Pulmonary artery endothelial cell (primary cell): ENCODE measurements at regions not wholly inside any gene's neighbourhood (a gene's known extent, or its start where the extent isn't known, plus 50 kb on each side); places are given as distances from the start of the nearest gene placed in this dataset.
"Not testable (repeated sequence)": the region's sequence is repeated elsewhere in the genome, so short reads cannot be mapped to it uniquely, and the experiment has no call there.

Source experiments
- DNase-seq: peaks from one replicate; pipeline ENCODE4 v3.0.0-alpha.2; 2011; ENCODE audit warnings: low read depth, low spot score

DNA sequence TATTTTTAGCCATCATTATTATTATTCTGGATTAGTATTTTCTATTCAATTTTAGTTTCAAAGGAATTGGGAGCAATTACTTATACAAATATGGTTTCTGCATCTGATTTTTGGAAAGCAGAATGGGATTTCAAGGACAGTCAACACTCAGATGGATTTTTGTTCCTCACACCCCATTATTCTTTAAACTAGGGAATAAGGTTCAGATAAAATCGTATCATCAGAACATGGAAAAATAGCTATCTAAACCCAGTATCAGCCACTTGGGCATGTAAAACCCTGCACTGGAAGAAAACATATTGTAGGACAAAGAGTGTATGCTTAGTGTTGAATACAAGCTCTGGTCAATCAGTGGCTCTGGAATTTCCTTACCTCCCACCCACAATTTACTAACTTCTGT lies 452.5 kb downstream of the ZNF516 start:
- no peak for DNase-seq

DNA sequence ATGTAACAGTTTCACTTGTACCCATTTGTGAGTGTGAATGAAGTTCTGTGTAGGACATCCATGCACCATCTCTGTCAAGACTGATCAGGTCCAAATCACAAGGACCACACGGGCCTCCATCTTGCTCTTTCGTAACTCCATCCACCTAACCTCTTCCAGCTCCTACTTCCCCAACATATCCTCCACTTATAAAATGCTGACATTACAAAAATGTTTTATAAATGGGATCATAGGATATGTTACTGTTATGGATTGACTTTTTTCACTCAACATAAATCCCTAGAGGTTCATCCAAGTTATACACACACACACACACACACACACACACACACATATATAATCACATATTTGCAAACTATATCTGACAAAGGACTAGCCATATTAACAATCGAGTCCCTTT lies 476.8 kb downstream of the ZNF516 start:
- no peak for DNase-seq

DNA sequence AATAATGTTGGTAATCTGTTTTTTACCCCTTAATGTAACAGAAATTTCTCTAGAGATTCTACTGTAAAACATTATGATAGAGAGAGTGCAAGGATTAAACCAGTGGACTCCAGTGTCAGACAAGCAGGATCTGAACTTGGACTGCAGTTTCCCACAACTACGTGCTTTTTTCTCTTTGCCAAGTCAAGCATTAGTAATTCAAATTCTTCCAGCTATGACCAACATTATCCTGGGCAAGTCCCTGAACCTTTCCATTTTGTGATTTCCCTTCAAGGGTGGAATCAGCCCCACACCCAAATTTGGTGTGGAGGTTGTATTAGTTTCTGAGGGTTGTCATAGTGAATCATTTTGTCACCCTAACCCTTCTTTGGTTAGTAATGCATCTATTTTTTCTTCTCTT lies 482.0 kb downstream of the ZNF516 start:
- no peak for DNase-seq

DNA sequence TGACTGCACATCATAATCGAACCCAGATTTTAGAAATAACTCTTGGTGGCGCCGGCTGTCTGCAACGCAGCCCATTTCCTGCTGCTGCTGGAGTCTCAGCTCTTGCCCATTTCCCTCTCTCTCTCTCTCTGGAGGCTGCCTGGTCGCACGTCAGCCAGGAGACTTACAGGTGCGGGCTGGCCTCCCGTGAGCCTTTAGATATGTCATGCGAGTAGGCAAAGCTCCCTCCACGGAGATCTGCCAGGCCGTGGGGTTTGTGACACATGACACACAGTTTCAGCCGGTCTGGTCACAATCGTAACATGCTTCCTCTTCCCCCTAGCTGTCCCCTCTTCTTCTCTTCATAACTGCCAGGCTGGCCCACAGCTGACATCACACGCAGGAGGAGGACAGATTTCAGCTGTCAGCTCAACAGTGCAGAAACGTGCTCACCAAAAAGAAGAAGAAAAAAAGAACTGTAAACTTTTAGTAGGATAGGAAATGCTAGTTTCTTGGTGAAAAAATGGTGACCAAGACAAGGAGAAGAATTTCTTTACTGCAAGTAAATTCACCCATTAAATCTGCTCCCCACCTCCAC lies 489.3 kb downstream of the ZNF516 start:
- DNase-seq: no peak

DNA sequence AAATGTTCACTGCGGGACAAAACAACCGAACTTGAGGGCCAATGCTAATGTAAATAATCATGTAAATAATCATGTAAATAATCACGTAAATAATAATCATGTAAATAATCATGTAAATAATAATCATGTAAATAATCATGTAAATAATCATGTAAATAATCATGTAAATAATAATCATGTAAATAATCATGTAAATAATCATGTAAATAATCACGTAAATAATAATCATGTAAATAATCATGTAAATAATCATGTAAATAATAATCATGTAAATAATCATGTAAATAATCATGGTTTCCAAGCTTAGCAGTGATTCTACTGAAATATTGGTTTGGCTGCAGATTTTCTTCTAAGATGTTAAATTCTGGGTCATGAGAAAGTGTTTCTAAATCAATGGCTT lies 507.1 kb downstream of the ZNF516 start:
- DNase-seq: not testable (repeated sequence)

DNA sequence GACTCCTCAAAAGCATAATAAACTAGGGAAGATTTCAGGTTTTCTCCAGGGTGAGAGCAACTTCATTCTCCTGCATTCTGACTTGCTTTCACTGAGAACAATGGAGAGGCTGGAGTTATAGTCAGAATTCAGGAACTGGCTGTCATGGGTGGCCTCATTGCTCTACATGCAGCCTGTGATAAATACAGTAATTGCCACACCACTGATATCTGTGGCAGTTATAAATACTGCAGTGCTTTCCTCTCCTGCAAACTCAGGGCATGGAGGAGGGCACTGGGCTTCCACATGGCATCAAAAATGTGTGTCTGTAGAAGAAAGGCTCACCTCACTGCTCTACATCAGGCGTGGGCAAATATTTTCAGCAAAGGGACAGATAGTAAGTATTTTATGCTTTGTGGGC lies 510.2 kb downstream of the ZNF516 start:
- DNase-seq: no peak

DNA sequence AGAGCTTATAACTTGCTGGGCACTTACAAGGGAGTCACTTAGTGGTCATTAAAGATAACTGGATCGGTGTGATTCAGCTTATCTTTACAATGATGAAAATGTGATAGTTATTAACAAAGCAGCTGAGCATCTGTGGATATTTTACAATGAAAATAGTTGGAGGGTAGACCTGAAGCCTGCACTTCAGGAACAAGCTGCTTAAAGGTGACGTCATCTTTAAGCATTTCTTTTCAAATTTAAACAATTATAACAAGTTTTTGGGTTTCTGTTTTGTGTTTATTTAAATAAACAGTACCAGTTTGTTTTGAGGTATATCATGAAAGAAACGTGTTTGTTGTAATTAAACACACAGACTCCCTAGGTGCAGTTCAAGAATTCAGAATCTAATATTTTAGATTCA lies 513.9 kb downstream of the ZNF516 start:
- DNase-seq: no peak

DNA sequence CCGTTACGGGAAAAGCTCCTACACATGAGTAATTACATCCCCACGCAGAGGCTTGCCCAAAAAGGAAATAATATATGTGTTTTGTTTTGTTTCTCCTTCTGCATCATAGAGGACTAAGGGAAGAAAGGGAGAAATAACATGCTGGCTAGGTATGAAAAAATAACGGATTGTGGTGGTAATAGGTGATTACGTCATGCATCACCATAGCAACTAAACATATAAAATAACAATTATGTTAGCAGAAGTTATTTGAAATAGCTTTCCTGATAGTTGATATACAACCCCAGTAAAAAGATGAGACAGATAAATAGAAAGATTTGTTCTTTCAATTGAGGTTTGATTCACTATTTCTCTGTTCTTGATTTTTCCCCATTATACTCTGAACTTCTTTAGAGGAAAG lies 518.0 kb downstream of the ZNF516 start:
- DNase-seq: no peak

DNA sequence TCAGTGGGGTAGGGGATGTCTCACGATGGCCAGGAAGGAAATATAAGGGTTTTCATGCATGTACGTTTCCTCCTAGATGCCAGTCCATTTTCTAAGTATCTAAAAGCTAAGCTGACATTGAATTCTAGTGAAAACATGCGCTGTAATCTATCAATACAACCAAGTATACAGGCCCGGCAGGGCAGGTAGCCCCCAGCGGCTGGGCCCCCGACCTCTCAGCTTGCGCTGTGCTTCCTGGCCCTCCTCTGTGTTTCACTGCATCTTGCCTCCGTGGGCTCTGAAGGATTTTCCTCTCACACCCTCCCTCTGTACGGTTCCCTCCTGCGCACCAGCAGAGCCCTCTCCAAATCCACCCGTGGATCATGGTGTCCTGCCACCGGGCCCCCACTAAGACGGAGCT lies 524.8 kb downstream of the ZNF516 start:
- DNase-seq: no peak

DNA sequence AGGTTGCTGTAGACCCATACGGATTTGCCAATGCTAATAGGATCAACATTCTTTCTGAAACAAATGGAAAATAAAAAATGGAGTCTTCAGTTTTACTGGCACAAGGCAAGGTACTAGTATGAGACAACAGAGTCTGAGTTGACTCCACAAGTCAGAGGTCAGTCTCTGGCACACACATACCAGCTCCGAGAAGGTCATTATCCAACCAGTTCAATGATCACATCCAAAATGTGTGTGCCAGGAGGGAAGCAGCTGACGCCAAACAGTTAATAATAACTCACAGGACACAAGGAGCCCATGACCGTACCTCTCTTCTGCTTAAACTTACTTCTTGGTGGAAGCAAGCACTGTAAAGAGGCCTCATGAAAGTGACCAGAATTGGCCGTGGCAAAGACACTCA lies 528.6 kb downstream of the ZNF516 start:
- DNase-seq: no peak

DNA sequence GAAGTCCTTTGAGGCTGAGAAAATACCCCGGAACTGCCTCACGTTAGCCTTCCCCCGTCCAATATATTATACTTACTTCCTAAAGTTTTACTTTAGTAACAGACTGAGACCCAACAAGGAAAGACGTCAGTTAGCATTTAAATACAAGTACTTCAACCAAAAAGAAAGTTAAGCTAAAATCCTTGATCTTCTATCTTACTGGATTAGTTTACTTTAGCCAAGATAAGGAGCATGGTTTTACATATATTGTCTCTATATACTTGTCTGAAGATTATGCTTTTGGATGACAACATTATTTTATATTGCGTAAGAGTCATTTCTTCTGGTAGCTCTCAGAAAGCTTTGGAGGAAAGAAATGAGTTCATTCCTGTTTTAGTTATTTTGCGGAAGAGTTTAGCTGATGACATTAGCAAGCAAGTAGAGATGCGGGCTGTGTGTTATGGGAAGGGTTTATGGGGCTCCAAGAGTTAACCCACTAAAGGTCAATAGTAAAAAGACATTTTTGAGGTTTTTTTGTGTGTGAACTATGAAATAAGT lies 532.9 kb downstream of the ZNF516 start:
- no peak for DNase-seq

DNA sequence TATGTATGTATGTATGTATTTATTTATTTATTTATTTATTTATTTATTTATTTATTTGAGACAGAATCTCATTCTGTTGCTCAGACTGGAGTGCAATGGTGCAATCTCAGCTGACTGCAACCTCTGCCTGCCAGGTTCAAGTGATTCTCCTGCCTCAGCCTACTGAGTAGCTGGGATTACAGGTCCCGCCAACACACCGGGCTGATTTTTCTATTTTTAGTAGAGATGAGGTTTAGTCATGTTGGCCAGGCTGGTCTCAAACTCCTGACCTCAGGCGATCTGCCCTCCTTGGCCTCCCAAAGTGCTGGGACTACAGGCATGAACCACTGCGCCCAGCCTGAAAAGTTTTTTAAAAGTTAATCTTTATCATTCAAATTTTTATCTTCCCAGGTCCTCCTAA lies 532.9 kb upstream of the SMIM21 start:
- not testable (repeated sequence) for DNase-seq

DNA sequence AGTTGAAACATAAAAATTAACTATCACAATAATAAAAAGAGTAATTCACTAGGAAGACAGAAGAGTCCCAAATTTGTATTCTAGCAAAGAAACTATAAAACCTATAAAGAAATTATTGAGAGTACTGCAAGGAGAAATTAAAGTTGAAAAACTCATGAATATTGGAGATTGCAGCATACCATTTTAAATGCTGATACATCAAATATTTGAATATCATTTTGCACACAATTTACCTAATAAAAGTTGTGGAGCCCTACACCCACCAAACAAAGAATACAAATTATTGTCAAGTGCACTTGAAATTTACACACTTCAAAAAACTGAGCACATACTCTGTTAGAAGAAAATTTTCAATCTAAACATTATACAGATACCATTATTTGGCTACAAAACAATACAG lies 531.6 kb upstream of the SMIM21 start:
- DNase-seq: no peak

DNA sequence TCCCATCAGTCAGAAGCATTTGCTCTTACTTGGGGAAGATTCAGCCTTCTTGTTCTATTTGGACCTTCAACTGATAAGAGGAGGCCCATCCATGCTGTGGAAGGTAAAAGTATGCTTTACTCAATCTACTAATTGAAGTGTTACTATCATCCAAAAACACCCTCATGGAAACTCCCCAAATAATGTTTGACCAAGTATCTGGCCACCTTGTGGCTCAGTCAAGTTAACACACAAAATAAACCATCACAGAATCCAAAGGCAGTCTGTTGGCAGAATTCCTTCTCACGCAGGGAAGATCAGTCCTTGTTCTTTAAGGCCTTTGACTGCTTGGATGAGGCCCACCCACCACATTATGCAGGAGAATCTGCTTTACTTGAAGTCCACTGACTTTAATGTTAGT lies 531.2 kb upstream of the SMIM21 start:
- no peak for DNase-seq

DNA sequence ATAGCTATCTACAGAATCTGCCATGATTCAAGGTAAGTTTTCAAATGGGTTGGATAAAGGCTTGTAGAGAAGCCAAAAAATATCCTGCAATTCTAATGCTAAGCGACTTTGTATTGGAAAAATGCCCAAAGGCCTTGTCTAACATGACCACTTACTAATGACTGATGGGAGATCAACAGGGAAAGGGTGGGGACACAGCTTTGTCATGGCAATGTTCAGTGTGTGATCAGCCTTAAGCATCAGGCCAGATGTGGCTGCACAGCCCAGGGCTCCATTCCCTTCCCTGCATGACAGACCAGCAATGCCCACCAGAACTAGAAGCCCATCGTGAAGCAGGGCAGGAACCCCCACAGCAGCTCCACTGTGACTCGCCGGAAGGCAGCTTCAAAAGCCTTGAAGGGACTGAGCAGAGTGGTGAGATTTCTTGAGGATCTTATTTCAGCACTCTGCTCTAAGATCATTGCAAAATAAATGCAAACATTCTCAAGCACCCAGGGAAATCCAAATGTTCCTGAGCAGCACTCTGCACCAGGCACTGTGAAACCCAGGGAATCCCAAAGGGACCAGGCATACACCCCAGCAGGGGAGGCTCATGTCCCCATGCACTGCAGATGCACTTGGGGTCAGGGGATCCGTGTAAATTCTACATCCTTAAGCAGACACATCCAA lies 517.9 kb upstream of the SMIM21 start:
- no peak for DNase-seq

DNA sequence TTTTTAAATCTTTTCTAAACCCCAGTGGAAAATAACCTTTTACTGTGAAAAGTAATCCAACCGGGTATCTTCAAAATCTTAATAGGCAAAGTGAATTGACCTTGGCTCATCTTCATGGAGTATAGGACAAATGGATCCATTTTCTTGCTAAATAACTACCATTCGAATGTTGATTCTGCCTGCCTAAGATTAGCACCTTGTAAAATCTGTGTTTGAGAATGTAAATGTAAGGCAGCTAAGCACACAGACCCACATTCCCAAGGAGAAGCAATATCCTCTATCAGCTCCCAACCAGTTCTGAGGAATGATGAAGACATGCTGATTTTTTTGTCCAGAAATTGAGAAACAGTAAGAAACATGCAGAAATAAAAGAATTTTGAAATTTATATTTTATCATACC lies 509.8 kb upstream of the SMIM21 start:
- no peak for DNase-seq

DNA sequence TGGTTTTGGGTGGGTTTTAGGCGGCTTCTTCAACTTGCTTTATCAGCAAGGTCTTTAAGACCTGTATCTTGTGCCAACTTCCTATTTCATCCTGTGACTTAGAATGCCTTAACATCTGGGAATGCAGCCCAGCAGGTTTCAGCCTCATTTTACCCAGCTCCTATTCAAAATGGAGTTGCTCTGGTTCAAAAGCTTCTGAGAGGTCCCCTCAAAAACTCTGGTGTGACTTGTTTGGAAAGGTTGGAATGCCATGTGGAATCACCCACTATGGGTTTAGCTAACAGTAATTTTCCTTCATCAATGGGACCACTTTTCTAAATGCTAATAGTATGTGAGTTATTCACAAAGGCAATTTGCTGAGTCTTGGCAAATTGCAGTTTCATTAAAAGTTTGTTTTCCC lies 509.4 kb upstream of the SMIM21 start:
- no peak for DNase-seq

DNA sequence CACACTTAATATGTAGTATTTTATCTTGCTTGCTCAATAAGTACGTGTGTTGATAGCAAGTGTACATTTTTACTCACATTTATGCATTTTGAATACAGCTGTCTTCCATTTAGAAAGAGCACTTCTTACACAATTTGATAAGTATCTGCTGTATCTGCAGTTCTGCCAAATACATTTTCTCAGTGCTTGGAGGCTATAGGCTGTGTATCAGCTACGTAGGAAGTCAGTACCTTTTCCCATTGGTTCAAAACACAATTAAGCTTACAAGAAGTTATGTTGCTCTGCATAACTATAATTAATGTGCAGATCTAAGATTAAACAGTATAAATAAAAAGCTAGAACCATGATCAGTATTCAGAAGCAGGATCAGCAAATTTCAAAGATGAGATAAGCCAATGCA lies 503.6 kb upstream of the SMIM21 start:
- no peak for DNase-seq

DNA sequence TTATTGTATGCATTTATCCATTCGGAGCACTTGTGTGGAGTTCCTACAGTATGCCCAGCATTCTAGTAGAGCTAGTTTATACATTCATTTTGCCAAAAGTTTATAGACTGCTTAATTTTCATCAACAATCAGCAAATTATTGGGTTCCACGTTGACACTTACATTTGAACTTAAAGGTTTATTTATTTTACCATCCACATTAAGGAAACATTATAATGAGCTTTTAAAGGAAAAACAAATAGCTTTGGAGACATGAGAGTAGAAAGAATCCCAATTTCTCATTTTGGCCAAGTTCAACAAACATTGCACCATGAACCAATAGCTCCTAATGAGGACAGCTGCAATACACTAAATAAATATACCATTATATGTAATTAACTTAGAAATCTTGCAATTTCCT lies 501.2 kb upstream of the SMIM21 start:
- no peak for DNase-seq

DNA sequence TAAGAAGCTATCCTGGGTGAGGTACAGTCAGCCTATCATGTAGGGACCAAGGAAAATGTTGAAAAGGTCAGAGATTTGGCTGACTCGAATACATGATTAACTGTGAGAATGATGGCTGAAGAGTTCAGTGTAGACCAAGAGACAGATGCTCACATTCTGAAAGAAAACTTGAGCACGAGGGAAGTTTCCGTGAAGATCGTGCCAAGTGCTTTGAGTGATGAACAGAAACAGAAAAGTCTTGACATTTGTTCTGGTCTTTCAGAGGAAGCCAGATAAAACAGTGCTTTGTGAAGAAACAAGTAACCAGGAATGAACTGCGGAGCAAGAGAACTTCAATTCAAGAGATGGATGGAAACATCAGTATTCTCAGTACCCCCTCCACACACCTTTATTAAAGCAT lies 500.3 kb upstream of the SMIM21 start:
- no peak for DNase-seq

DNA sequence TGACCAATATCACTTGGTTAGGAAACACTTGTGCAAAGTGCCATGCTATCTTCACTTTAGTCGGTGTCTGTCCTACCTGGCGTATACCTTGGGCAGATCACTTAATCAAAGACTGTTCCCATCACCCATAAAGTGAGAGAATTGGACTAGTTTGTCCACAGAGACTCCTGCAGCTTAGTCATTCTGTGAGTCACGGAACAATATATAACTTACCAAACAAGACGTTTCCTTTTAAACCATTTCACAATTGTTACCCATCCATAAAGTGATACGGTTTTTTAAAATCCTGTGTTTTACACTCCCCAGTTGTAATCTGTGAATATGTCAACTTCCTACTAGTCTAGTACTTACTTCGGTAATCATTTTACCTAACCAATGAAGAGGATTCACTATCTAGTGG lies 499.3 kb upstream of the SMIM21 start:
- DNase-seq: no peak

DNA sequence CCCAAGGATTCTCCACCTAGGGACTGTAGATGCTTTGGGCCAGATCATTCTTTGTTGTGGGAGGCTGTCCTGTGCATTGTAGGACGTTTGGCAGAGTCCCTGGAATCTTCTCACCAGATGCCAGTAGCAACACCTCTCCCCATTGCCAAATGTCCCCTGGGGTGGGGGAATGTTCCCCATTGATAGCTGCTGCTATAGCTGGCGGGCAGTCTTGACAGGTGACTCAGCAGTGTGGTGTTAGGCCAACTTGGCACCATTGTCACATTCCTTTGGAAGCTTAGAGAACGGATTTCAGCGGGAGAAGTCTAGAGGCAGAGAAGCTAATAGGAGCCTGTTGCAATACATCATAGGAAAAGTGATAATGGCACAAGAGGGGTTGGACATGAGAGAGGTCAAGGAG lies 495.7 kb upstream of the SMIM21 start:
- DNase-seq: no peak

DNA sequence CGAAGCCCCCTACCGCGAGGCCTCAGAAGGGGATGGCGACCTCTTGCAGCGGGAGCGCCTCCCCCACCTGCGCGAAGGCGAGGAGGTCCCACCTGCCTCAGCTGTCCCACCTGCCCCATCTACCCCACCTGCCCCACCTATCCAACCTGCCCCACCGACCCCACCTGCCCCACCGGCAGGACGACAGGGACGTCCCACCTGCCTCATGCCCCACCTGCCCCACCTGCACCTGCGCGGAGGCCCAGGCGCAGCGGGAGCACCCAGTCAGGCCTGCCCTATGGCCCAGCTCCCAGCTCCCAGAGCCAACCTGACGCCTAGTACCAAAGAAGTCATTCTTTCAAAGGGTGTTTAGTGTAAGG lies 489.1 kb upstream of the SMIM21 start:
- DNase-seq: no peak
